NCI-H748 (cell line): ENCODE measurements at regions not wholly inside any gene's neighbourhood (a gene's known extent, or its start where the extent isn't known, plus 50 kb on each side); places are given as distances from the start of the nearest gene placed in this dataset.
A peak's percentile ranks its signal among the peaks of the same experiment; 100 is the strongest.

ENCODE experiments used
- DNase-seq: peaks from one replicate; lab custom pipeline; 2025; ENCODE audit not compliant: unreplicated experiment; lab: John Stamatoyannopoulos, UW

DNA sequence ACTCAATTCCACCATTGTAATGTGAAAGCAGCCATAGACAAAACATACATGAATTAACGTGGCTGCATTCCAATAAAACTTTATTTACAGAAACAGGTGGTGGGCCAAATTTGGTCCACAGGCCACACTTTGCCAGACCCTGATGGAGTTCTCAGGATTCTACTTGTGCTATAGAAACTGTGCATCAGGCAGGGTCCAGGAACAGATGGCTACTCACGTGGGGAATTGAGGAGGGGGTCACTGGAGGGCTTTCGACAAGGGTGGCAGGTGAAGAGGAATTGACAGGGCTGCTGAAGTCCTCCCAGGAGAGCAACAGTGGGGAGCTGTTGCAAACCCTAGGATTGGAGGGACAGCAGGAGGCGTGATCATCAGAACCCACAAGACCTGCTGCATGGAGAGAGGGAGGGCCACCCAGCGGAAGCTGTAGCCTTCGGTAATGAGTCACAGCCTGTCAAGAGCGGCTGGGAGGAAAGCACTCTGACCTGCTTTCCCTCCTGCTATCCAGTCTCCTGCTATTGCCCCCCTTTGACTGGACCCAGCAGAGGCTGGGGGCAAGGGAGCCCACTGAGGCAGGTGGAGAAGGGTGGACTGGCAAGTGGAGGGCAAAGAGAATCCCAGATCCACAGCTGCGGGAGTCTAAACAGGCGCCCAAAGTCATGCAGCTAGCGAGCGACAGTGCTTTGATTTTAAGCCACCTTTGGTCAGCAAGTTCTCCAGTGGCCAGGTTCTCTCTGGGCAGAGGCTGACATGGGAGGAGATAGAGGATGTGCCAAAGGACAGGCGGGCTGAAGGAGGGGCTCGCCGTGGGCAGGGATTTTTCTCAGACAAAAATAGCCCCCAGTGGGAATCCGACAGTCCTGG lies 138.3 kb upstream of the SMIM23 start:
- DNase-seq: no peak

DNA sequence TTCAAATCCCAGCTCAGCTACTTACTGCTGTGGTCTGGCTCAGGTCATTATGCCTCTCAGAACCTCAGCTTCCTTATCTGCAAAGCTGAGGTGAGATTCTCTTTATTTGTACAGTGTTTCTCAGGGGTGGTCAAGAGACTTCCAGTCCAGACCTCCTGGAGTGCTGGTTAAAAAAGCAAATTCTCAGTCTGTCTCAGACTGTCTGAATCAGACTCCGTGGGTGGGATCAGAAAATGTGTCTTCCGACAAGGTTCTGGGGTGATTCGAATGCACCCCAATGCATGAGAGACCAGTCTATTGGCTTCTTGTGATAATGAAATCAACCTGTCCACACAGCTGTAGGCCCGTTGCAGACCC lies 137.7 kb upstream of the SMIM23 start:
- no peak for DNase-seq

- DNase-seq: no peak
Measured at GRCh38 chr5:171648279-171649074, 137.1 kb upstream of the SMIM23 start.

GRCh38 chr5:171649075-171649401 lies 136.6 kb upstream of the SMIM23 start:
- DNase-seq: no peak

- DNase-seq: no peak
Measured at GRCh38 chr5:171650597-171650996, 135.0 kb upstream of the SMIM23 start.

DNA sequence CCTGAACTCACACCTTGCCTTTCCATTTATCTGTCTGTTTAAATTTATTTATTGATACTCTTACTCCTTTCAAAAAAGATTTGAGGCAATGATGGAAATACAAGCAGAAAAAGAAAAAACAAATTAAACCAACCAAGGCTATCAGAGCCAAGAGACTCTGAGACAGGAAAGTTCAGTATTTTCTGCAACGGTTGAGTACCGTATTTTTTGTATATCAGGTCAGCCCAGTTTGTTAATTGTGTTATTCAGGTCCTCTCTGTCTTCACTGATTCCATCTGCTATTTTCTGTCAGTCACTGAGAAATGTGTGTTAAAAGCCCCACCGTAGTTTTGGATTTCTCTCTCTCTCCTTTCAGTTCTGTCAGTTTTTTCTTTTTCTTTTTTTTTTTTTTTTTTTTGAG lies 134.5 kb upstream of the SMIM23 start:
- no peak for DNase-seq

GRCh38 chr5:171654881-171655280 lies 130.7 kb upstream of the SMIM23 start:
- DNase-seq: no peak

- no peak for DNase-seq
Measured at GRCh38 chr5:171657473-171657872, 128.1 kb upstream of the SMIM23 start.

- DNase-seq: no peak
Measured at GRCh38 chr5:171659896-171660295, 125.7 kb upstream of the SMIM23 start.

DNA sequence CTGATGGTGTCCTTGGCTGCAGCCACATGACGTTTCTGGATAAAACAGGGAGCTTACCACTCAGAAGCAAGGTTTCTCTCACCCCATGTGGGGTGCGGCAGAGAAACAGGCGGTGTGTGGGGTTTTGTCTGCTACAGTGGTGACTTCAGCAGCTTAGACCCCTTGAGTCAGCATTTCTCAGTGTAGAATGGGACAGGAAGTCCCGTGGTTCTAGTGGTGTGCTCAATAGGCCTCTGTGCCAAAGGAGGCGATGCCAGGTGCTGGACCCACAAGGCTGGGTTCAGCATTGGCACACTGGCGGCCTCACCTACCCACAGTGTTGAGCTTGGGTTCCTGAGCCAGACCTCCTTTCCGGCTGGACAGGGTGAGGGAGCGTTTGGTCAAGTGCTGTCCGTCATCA lies 125.2 kb upstream of the SMIM23 start:
- DNase-seq: no peak

GRCh38 chr5:171661143-171661542 lies 124.5 kb upstream of the SMIM23 start:
- no peak for DNase-seq

DNA sequence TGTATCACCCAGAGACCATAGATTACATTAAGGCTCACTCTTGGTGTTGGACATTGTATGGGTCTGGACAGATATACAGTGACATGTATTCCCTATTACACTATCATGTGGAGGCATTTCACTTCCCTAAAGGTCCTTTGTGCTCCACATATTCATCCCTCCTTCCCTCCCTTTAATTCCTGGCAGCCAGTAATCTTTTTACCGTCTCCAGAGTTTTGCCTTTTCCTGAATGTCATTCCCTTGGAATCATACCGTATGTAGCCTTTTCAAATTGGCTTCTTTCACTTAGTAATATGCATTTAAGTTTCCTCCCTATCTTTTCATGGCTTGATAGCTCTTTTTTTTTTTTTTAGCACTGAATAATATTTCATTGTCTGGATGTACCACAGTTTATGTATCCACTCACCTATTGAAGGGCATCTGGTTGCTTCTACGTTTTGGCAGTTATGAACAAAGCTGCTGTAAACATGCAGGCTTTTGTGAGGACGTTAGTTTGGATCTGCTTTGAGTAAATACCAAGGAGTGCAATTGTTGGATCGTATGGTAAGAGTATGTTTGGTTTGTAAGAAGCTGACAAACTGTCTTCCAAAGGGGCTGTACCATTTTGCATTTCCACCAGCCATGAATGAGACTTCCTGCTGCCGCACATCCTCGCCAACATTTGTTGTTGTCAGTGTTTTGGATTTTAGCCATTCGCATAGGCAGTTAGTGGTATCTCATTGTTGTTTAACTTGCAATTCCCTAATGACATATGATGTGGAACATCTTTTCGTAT lies 122.1 kb upstream of the SMIM23 start:
- DNase-seq: no peak

DNA sequence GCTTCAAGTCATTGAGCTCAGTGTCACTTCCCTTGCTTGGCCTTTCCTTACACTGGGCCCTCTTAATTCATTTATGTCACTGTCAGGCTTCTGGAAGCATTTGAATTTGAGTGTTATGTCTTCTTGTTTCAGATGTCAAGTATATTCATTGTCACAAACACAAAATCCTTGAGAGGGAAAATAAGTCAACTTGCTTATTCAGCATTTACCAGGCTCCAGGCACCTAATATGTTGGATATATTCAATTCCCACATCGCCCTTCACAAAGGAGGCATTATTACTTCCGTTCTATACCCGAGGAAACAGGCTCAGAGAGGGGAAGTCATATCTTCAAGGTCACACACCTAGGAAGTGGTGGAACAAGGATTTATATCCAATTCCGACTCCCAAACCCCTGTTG lies 121.1 kb upstream of the SMIM23 start:
- no peak for DNase-seq

GRCh38 chr5:171666815-171667214 lies 118.8 kb upstream of the SMIM23 start:
- no peak for DNase-seq

- DNase-seq: no peak
Measured at GRCh38 chr5:171667341-171668096, 118.1 kb upstream of the SMIM23 start.

GRCh38 chr5:171668097-171668412 lies 117.6 kb upstream of the SMIM23 start:
- DNase-seq: no peak

DNA sequence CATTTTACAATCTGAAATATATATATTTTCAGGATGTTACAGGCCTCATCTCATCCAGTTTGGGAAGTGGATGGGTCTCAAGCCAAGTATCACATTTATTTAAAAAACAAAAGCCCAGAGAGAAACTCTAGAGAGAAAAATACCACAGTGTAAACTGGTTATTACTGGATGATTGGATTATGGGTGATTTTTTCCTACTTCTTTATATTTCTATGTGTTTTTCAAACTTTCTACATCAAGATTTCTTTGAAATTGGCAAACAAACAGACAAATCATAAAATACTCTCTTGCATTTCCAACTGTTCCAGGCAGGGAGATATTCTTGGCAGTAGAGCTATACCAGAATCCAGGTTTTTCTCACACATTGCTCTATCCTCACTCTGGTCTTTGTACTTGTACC lies 116.0 kb upstream of the SMIM23 start:
- DNase-seq: no peak

- no peak for DNase-seq
Measured at GRCh38 chr5:171672556-171672955, 113.1 kb upstream of the SMIM23 start.

DNA sequence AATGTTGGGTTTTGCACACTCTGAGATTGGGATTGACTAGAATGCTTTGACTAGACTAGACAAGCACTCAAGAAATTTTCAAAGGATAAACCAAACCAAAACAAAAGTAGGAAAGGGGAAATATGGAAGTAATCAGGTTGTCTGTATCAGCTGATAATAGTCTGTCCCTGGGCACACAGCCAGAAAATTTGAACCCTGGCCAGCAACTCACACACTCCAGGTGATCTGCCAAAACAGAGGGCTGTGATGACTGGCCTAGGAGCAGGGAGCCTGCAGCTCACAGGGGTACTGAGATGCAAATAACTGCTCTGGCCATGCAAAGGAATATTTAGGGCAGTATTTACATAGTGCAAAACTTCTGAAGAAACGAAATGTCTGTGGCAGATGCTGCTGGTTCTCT lies 112.3 kb upstream of the SMIM23 start:
- peak; percentile 42 for DNase-seq

GRCh38 chr5:171673840-171674239 lies 111.8 kb upstream of the SMIM23 start:
- no peak for DNase-seq

GRCh38 chr5:171675511-171675910 lies 110.1 kb upstream of the SMIM23 start:
- DNase-seq: no peak
